ENCODE measurements at regions not wholly inside any gene's neighbourhood (a gene's known extent, or its start where the extent isn't known, plus 50 kb on each side); places are given as distances from the start of the nearest gene placed in this dataset.
A peak's percentile ranks its signal among the peaks of the same experiment; 100 is the strongest.

- Histone ChIP-seq H3K4me1 (ENCODE audit: insufficient read depth) (peaks cover 14% of the 10 kb centered on the region), H3K9me2 (ENCODE audit: insufficient read depth) (no peaks in the 10 kb centered on the region), H3K4me2 (no peak overlapping the region), H4K20me1 (replicated peaks; ENCODE audit: insufficient read depth) (no peaks in the 10 kb centered on the region), H3K4me3 (no peak overlapping the region), H3K79me2 (replicated peaks; ENCODE audit: insufficient read depth) (no peaks in the 10 kb centered on the region), H2AFZ (no peak overlapping the region), H3K27me3 (ENCODE audit: insufficient read depth) (no peaks in the 10 kb centered on the region), H3K36me3 (ENCODE audit: insufficient read depth) (no peaks in the 10 kb centered on the region), H3K27ac (ENCODE audit: low read depth) (no peak overlapping the region), H3F3A (replicated peaks; ENCODE audit: low read depth) (no peaks in the 10 kb centered on the region)
- TF ChIP-seq CREB1 (CRISPR knock-in tag; IDR thresholded peaks at IDR 0.05; ENCODE audit: low read depth), result no peak
- no peak for TF ChIP-seq POLR2AphosphoS5 (IDR thresholded peaks at IDR 0.05; ENCODE audit: low read depth)
- TF ChIP-seq ZNF331 (CRISPR knock-in tag; IDR thresholded peaks at IDR 0.05; ENCODE audit: low read depth), result no peak
- peak; percentile 33 to 56; a peak in 3 of 4 replicates for TF ChIP-seq CTCF (conservative IDR thresholded peaks at IDR 0.05; ENCODE audit: low read depth in 2 of 2)
- TF ChIP-seq EZH2phosphoT487 (IDR thresholded peaks at IDR 0.05; ENCODE audit: unreplicated experiment), result no peak
- no peak for TF ChIP-seq EZH2 (IDR thresholded peaks at IDR 0.05; ENCODE audit: low read depth, unreplicated experiment)
- no peak overlapping the region for H3K4me3 Mint-ChIP-seq
- no peaks in the 10 kb centered on the region for H3K36me3 Mint-ChIP-seq (ENCODE audit: low read depth)
- DNase-seq (ENCODE audit: low spot score) (peak; percentile 15), ATAC-seq (no peak)
- H3K27me3 Mint-ChIP-seq (ENCODE audit: insufficient read depth, low read depth, poor library complexity), result no peaks in the 10 kb centered on the region
- H3K27ac Mint-ChIP-seq, result peak overlapping the region; percentile 23; the same call in 1 of the 2 replicates
- H3K4me1 Mint-ChIP-seq, result peaks cover 23% of the 10 kb centered on the region
- peaks cover 6% of the 10 kb centered on the region; the same call in 1 of the 3 replicates for H3K9me3 Mint-ChIP-seq
Measured at GRCh38 chr6:96394727-96395126, 126.9 kb upstream of the UFL1 start.

GRCh38 chr6:96410467-96410866, 111.1 kb upstream of the UFL1 start:
- H3K27ac Mint-ChIP-seq, result no peak overlapping the region
- no peak overlapping the region for H2AFZ ChIP-seq
- H3K79me2 ChIP-seq (replicated peaks; ENCODE audit: insufficient read depth), result no peaks in the 10 kb centered on the region
- H3K36me3 ChIP-seq (ENCODE audit: insufficient read depth), result no peaks in the 10 kb centered on the region
- no peaks in the 10 kb centered on the region for H3K27me3 ChIP-seq (ENCODE audit: insufficient read depth)
- no peak overlapping the region for H3K4me3 ChIP-seq
- H3K9me2 ChIP-seq (ENCODE audit: insufficient read depth), result 0 out of 2 replicates have a peak, but pooled peaks cover 2% of the 10 kb centered on the region
- no peaks in the 10 kb centered on the region for H4K20me1 ChIP-seq (replicated peaks; ENCODE audit: insufficient read depth)
- no peaks in the 10 kb centered on the region for H3K36me3 Mint-ChIP-seq (ENCODE audit: low read depth)
- peaks cover 10% of the 10 kb centered on the region; the same call in 1 of the 2 replicates for H3K4me1 ChIP-seq (ENCODE audit: insufficient read depth)
- ATAC-seq (no peak), DNase-seq (ENCODE audit: low spot score) (no peak)
- no peaks in the 10 kb centered on the region for H3F3A ChIP-seq (replicated peaks; ENCODE audit: low read depth)
- H3K9me3 Mint-ChIP-seq, result no peaks in the 10 kb centered on the region; the same call in 2 of the 3 replicates
- H3K27me3 Mint-ChIP-seq (ENCODE audit: insufficient read depth, low read depth, poor library complexity), result no peaks in the 10 kb centered on the region
- no peak overlapping the region for H3K4me2 ChIP-seq
- no peak overlapping the region for H3K27ac ChIP-seq (ENCODE audit: low read depth)
- no peak overlapping the region for H3K4me3 Mint-ChIP-seq
- H3K4me1 Mint-ChIP-seq, result peaks cover 12% of the 10 kb centered on the region
- TF ChIP-seq JUNB (IDR thresholded peaks at IDR 0.05; ENCODE audit: unreplicated experiment), result no peak
- TF ChIP-seq ZNF114 (CRISPR knock-in tag; IDR thresholded peaks at IDR 0.05), result no peak
- no peak for TF ChIP-seq EZH2 (IDR thresholded peaks at IDR 0.05; ENCODE audit: low read depth, unreplicated experiment)
- no peak for TF ChIP-seq CREB1 (CRISPR knock-in tag; IDR thresholded peaks at IDR 0.05; ENCODE audit: low read depth)
- TF ChIP-seq POLR2AphosphoS5 (IDR thresholded peaks at IDR 0.05; ENCODE audit: low read depth), result no peak
- no peak for TF ChIP-seq ZNF462 (CRISPR knock-in tag; IDR thresholded peaks at IDR 0.05)
- TF ChIP-seq EZH2phosphoT487 (IDR thresholded peaks at IDR 0.05; ENCODE audit: unreplicated experiment), result no peak
- no peak for TF ChIP-seq REST (IDR thresholded peaks at IDR 0.05; ENCODE audit: unreplicated experiment)

Measured in GM23338 (cell line).